ENCODE measurements at regions not wholly inside any gene's neighbourhood (a gene's known extent, or its start where the extent isn't known, plus 50 kb on each side); places are given as distances from the start of the nearest gene placed in this dataset.

GRCh38 chr13:106104281-106104901 is 431.1 kb downstream of the EFNB2 start:
- Histone ChIP-seq H3K9me3 (ENCODE audit: control insufficient read depth, insufficient read depth, low read depth, low read length) (no peaks in the 10 kb centered on the region), H3K4me3 (ENCODE audit: low read depth, low read length) (no peak overlapping the region), H3K36me3 (ENCODE audit: control insufficient read depth in 2 of 2, insufficient read depth in 1 of 2, low read length in 2 of 2) (no peaks in the 10 kb centered on the region), H3K4me1 (ENCODE audit: control insufficient read depth, insufficient read depth, low read length) (peaks cover 3% of the 10 kb centered on the region; the same call in 1 of the 2 replicates), H3K27ac (ENCODE audit: extremely low read depth, low read depth, low read length) (no peak overlapping the region)
- ChIA-PET POLR2A (no interaction called here), CTCF (no interaction called here)
- TF ChIP-seq ZNF449 (tag by site-specific recombination; IDR thresholded peaks at IDR 0.05) (peak; percentile 40; the same call in 1 of the 2 replicates), ZNF664 (tag by site-specific recombination; IDR thresholded peaks at IDR 0.05) (peak; percentile 8; the same call in 1 of the 2 replicates), ZNF488 (tag by site-specific recombination; IDR thresholded peaks at IDR 0.05) (no peak), GLIS1 (tag by site-specific recombination; IDR thresholded peaks at IDR 0.05) (0 out of 2 replicates have a peak, but pooled peaks have one; percentile 20)

GRCh38 chr13:106103779-106104178 is 431.7 kb downstream of the EFNB2 start:
- H3K27ac ChIP-seq (ENCODE audit: extremely low read depth, low read depth, low read length): no peak overlapping the region
- TF ChIP-seq KLF17 (tag by site-specific recombination; IDR thresholded peaks at IDR 0.05): peak; percentile 23; the same call in 1 of the 2 replicates
- no peak for TF ChIP-seq ZNF488 (tag by site-specific recombination; IDR thresholded peaks at IDR 0.05)
- H3K4me3 ChIP-seq (ENCODE audit: low read depth, low read length): no peak overlapping the region
- CTCF ChIA-PET: no interaction called here
- POLR2A ChIA-PET: no interaction called here
- H3K4me1 ChIP-seq (ENCODE audit: control insufficient read depth, insufficient read depth, low read length): peaks cover 3% of the 10 kb centered on the region; the same call in 1 of the 2 replicates
- H3K9me3 ChIP-seq (ENCODE audit: control insufficient read depth, insufficient read depth, low read depth, low read length): no peaks in the 10 kb centered on the region
- H3K36me3 ChIP-seq (ENCODE audit: control insufficient read depth in 2 of 2, insufficient read depth in 1 of 2, low read length in 2 of 2): no peaks in the 10 kb centered on the region

GRCh38 chr13:106102786-106103185 is 432.7 kb downstream of the EFNB2 start:
- ChIA-PET POLR2A (no interaction called here), CTCF (no interaction called here)
- TF ChIP-seq ZNF624 (tag by site-specific recombination; IDR thresholded peaks at IDR 0.05): no peak
- no peak for TF ChIP-seq ZFP3 (tag by site-specific recombination; IDR thresholded peaks at IDR 0.05; ENCODE audit: low read depth)
- TF ChIP-seq INSM2 (tag by site-specific recombination; IDR thresholded peaks at IDR 0.05): no peak
- TF ChIP-seq ZNF18 (tag by site-specific recombination; IDR thresholded peaks at IDR 0.05): no peak
- no peak for TF ChIP-seq ZBTB1 (tag by site-specific recombination; IDR thresholded peaks at IDR 0.05)
- TF ChIP-seq ZNF280D (tag by site-specific recombination; IDR thresholded peaks at IDR 0.05): no peak
- no peak for TF ChIP-seq ZNF621 (tag by site-specific recombination; IDR thresholded peaks at IDR 0.05)
- TF ChIP-seq ZNF248 (tag by site-specific recombination; IDR thresholded peaks at IDR 0.05): no peak
- no peak for TF ChIP-seq ZNF639 (tag by site-specific recombination; IDR thresholded peaks at IDR 0.05)
- TF ChIP-seq ZNF341 (tag by site-specific recombination; IDR thresholded peaks at IDR 0.05; ENCODE audit: low read depth): no peak
- no peak for TF ChIP-seq SALL2 (tag by site-specific recombination; IDR thresholded peaks at IDR 0.05; ENCODE audit: borderline replicate concordance)
- TF ChIP-seq TRIM28 (IDR thresholded peaks at IDR 0.05; ENCODE audit: borderline replicate concordance, low read length): no peak

More at GRCh38 chr13:106102786-106103185, 432.7 kb downstream of the EFNB2 start:
- Histone ChIP-seq H3K4me1 (ENCODE audit: control insufficient read depth, insufficient read depth, low read length) (peaks cover 3% of the 10 kb centered on the region; the same call in 1 of the 2 replicates), H3K4me3 (ENCODE audit: low read depth, low read length) (no peak overlapping the region), H3K27ac (ENCODE audit: extremely low read depth, low read depth, low read length) (no peak overlapping the region), H3K36me3 (ENCODE audit: control insufficient read depth in 2 of 2, insufficient read depth in 1 of 2, low read length in 2 of 2) (no peaks in the 10 kb centered on the region), H3K9me3 (ENCODE audit: control insufficient read depth, insufficient read depth, low read depth, low read length) (no peaks in the 10 kb centered on the region)
